ENCODE measurements at regions not wholly inside any gene's neighbourhood (a gene's known extent, or its start where the extent isn't known, plus 50 kb on each side); places are given as distances from the start of the nearest gene placed in this dataset.

DNA sequence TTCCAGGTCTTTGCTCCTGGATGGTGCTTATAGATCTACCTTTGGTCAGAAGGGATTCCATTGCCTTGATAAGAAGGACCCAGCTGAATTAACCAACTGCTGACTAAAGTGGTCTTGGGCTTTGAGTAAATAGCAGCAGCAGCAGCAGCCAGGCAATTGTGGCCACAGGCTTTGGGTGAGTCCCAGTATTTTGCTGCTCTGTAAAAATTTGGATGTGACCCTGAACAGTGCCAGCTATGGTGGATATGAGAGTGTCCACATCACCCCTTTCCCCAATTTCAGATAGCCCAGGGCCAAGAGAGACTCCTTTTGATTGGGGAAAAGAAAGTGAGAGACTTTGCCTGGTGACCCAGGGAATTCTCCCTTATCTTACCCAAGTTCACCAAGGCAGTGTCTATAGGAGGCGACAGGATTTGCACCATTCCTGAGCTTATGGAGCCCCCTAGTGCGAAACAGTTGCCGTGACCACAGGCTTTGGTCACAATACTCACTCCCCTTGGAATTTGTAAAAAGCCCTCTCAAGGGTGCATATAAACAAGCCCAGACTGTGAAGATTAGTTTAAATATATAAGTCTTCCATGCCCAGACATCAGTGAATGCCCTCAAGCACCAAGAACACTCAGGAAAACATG, 518.0 kb downstream of the TMA16 start:
- no peak for TF ChIP-seq CREB1 (IDR thresholded peaks at IDR 0.05)
- TF ChIP-seq, protein P1, sequence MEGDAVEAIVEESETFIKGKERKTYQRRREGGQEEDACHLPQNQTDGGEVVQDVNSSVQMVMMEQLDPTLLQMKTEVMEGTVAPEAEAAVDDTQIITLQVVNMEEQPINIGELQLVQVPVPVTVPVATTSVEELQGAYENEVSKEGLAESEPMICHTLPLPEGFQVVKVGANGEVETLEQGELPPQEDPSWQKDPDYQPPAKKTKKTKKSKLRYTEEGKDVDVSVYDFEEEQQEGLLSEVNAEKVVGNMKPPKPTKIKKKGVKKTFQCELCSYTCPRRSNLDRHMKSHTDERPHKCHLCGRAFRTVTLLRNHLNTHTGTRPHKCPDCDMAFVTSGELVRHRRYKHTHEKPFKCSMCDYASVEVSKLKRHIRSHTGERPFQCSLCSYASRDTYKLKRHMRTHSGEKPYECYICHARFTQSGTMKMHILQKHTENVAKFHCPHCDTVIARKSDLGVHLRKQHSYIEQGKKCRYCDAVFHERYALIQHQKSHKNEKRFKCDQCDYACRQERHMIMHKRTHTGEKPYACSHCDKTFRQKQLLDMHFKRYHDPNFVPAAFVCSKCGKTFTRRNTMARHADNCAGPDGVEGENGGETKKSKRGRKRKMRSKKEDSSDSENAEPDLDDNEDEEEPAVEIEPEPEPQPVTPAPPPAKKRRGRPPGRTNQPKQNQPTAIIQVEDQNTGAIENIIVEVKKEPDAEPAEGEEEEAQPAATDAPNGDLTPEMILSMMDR (IDR thresholded peaks at IDR 0.05; ENCODE audit: control extremely low read depth in 1 of 3, insufficient read depth in 1 of 3, low read depth in 1 of 3, low read length in 3 of 3) = peak; percentile 69 to 92 (median 87)
- peak; percentile 98 to 99 for TF ChIP-seq RAD21 (IDR thresholded peaks at IDR 0.05 in 1 of 2, conservative IDR thresholded peaks at IDR 0.05 in 1 of 2; ENCODE audit: low read depth in 2 of 2, low read length in 2 of 2)
- no peak for TF ChIP-seq SRF (IDR thresholded peaks at IDR 0.05; ENCODE audit: low read depth, low read length)
- no peak for TF ChIP-seq SP2 (IDR thresholded peaks at IDR 0.05; ENCODE audit: low read length)
- no peak for TF ChIP-seq POLR2AphosphoS5 (IDR thresholded peaks at IDR 0.05; ENCODE audit: low read depth, low read length)
- TF ChIP-seq, protein P2, sequence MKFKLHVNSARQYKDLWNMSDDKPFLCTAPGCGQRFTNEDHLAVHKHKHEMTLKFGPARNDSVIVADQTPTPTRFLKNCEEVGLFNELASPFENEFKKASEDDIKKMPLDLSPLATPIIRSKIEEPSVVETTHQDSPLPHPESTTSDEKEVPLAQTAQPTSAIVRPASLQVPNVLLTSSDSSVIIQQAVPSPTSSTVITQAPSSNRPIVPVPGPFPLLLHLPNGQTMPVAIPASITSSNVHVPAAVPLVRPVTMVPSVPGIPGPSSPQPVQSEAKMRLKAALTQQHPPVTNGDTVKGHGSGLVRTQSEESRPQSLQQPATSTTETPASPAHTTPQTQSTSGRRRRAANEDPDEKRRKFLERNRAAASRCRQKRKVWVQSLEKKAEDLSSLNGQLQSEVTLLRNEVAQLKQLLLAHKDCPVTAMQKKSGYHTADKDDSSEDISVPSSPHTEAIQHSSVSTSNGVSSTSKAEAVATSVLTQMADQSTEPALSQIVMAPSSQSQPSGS (IDR thresholded peaks at IDR 0.05; ENCODE audit: low read length) = no peak
- TF ChIP-seq EZH2 (IDR thresholded peaks at IDR 0.05; ENCODE audit: low read depth, low read length, severe bottlenecking) = no peak
- TF ChIP-seq, protein P3, sequence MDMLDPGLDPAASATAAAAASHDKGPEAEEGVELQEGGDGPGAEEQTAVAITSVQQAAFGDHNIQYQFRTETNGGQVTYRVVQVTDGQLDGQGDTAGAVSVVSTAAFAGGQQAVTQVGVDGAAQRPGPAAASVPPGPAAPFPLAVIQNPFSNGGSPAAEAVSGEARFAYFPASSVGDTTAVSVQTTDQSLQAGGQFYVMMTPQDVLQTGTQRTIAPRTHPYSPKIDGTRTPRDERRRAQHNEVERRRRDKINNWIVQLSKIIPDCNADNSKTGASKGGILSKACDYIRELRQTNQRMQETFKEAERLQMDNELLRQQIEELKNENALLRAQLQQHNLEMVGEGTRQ (IDR thresholded peaks at IDR 0.05; ENCODE audit: low read length) = no peak
- TF ChIP-seq RXRA (IDR thresholded peaks at IDR 0.05; ENCODE audit: insufficient read depth, low read depth, low read length) = no peak
- no peak for TF ChIP-seq JUND (IDR thresholded peaks at IDR 0.05; ENCODE audit: low read length)
- no peak for TF ChIP-seq JUN (IDR thresholded peaks at IDR 0.05; ENCODE audit: low read depth, low read length)

All from H1 (cell line).